ENCODE measurements at regions not wholly inside any gene's neighbourhood (a gene's known extent, or its start where the extent isn't known, plus 50 kb on each side); places are given as distances from the start of the nearest gene placed in this dataset.

- TF ChIP-seq EZH2 (IDR thresholded peaks at IDR 0.05; ENCODE audit: low read depth) = no peak
- TF ChIP-seq, protein P1, sequence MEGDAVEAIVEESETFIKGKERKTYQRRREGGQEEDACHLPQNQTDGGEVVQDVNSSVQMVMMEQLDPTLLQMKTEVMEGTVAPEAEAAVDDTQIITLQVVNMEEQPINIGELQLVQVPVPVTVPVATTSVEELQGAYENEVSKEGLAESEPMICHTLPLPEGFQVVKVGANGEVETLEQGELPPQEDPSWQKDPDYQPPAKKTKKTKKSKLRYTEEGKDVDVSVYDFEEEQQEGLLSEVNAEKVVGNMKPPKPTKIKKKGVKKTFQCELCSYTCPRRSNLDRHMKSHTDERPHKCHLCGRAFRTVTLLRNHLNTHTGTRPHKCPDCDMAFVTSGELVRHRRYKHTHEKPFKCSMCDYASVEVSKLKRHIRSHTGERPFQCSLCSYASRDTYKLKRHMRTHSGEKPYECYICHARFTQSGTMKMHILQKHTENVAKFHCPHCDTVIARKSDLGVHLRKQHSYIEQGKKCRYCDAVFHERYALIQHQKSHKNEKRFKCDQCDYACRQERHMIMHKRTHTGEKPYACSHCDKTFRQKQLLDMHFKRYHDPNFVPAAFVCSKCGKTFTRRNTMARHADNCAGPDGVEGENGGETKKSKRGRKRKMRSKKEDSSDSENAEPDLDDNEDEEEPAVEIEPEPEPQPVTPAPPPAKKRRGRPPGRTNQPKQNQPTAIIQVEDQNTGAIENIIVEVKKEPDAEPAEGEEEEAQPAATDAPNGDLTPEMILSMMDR (conservative IDR thresholded peaks at IDR 0.05) = no peak
Observed at GRCh38 chr6:167730441-167730840, 96.3 kb upstream of the AFDN start.
